OCI-LY3 (cell line): ENCODE measurements at regions not wholly inside any gene's neighbourhood (a gene's known extent, or its start where the extent isn't known, plus 50 kb on each side); places are given as distances from the start of the nearest gene placed in this dataset.

ENCODE experiments used
- H2AFZ ChIP-seq: fragments of 200-600, 300-600 bp; shearing (Covaris generic); 2 replicates; pipeline ENCODE4 v1.6.0; 2014; ENCODE audit warnings: antibody characterized with exemption, low read depth, low read length
- H3K27ac ChIP-seq: fragments of 200-600, 300-600 bp; sonication (generic); 2 replicates; pipeline ENCODE4 v1.5.1; 2014; ENCODE audit warnings: mild to moderate bottlenecking, low read length, moderate library complexity, mixed read lengths
- H3K27me3 ChIP-seq: fragments of 200-600, 300-600 bp; sonication (generic); 2 replicates; pipeline ENCODE4 v1.6.1; 2014; ENCODE audit warnings: low read depth, low read length, mixed read lengths
- H3K36me3 ChIP-seq: fragments of 200-600, 300-600 bp; sonication (generic); replicated peaks from 2 replicates; pipeline ENCODE3; 2014; ENCODE audit warnings: low read depth, low read length, mixed read lengths
- H3K4me1 ChIP-seq: fragments of 300-600, 200-600 bp; sonication (generic); 2 replicates; pipeline ENCODE4 v1.6.1; 2014; ENCODE audit warnings: low read length, mixed read lengths
- H3K4me2 ChIP-seq: fragments of 200-600, 300-600 bp; sonication (generic); 2 replicates; pipeline ENCODE4 v1.6.1; 2014; ENCODE audit warnings: low read length, mixed read lengths
- H3K4me3 ChIP-seq: fragments of 300-600, 200-600 bp; sonication (generic); 2 replicates; pipeline ENCODE4 v1.5.1; 2014; ENCODE audit warnings: antibody characterized with exemption, mild to moderate bottlenecking, low read length, moderate library complexity
- H3K79me2 ChIP-seq: fragments of 300-600, 200-600 bp; shearing (Covaris generic); 2 replicates; pipeline ENCODE4 v1.6.1; 2014; ENCODE audit warnings: mild to moderate bottlenecking, low read length, mixed read lengths
- H3K9ac ChIP-seq: fragments of 300-600, 200-600 bp; shearing (Covaris generic); 2 replicates; pipeline ENCODE4 v1.6.0; 2014; ENCODE audit warnings: mild to moderate bottlenecking, low read length, moderate library complexity
- H3K9me3 ChIP-seq: fragments of 200-600, 300-600 bp; shearing (Covaris generic); 2 replicates; pipeline ENCODE4 v1.6.1; 2014; ENCODE audit warnings: low read length, mixed read lengths; ENCODE audit not compliant: insufficient read depth
- H4K20me1 ChIP-seq: fragments of 200-600, 300-600 bp; sonication (generic); 2 replicates; pipeline ENCODE4 v1.6.1; 2016; ENCODE audit warnings: low read length, mixed read lengths; ENCODE audit not compliant: insufficient read depth
- EZH2phosphoT487 ChIP-seq: fragments of 200-600 bp; shearing (Covaris generic); IDR thresholded peaks from 2 replicates; pipeline ENCODE4 v1.6.1; 2018; ENCODE audit warnings: antibody characterized with exemption, mixed run types, low read depth
- TF ChIP-seq, protein P1 (sequence below): fragments of 200-600, 300-600 bp; sonication (generic); IDR thresholded peaks from 2 replicates; pipeline ENCODE4 v1.5.1; 2014; ENCODE audit warnings: antibody characterized with exemption, low read length, low read depth

DNA sequence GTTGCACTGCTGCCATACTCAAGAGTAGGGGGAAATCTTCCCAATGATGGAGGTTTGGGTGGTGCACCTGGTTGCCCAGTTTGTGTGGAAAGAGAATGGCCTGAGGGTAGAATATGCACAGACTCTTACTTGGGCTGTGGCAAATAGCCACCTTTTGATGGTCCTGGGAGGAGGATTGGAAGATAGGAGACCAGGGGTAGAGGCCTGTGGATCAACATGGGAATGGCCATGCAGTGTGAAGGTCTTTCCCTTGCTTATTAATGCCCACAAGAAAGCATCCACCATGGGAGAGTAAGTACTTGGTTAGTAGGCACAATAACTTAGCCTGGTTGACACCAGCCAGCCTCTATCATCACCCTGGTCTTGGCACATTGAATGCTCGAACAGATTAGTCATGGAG, 156.8 kb upstream of the LEF1 start:
- no peak for TF ChIP-seq EZH2phosphoT487
- TF ChIP-seq, protein P1, sequence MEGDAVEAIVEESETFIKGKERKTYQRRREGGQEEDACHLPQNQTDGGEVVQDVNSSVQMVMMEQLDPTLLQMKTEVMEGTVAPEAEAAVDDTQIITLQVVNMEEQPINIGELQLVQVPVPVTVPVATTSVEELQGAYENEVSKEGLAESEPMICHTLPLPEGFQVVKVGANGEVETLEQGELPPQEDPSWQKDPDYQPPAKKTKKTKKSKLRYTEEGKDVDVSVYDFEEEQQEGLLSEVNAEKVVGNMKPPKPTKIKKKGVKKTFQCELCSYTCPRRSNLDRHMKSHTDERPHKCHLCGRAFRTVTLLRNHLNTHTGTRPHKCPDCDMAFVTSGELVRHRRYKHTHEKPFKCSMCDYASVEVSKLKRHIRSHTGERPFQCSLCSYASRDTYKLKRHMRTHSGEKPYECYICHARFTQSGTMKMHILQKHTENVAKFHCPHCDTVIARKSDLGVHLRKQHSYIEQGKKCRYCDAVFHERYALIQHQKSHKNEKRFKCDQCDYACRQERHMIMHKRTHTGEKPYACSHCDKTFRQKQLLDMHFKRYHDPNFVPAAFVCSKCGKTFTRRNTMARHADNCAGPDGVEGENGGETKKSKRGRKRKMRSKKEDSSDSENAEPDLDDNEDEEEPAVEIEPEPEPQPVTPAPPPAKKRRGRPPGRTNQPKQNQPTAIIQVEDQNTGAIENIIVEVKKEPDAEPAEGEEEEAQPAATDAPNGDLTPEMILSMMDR, result no peak
- no peaks in the 10 kb centered on the region for H3K27me3 ChIP-seq
- H3K27ac ChIP-seq, result no peak overlapping the region
- H3K9ac ChIP-seq, result no peak overlapping the region
- no peak overlapping the region for H2AFZ ChIP-seq
- H3K9me3 ChIP-seq, result no peaks in the 10 kb centered on the region
- peaks cover 56% of the 10 kb centered on the region for H3K4me1 ChIP-seq
- no peaks in the 10 kb centered on the region for H3K79me2 ChIP-seq
- no peaks in the 10 kb centered on the region for H3K36me3 ChIP-seq
- H4K20me1 ChIP-seq, result no peaks in the 10 kb centered on the region
- no peak overlapping the region for H3K4me3 ChIP-seq
- H3K4me2 ChIP-seq, result no peak overlapping the region

DNA sequence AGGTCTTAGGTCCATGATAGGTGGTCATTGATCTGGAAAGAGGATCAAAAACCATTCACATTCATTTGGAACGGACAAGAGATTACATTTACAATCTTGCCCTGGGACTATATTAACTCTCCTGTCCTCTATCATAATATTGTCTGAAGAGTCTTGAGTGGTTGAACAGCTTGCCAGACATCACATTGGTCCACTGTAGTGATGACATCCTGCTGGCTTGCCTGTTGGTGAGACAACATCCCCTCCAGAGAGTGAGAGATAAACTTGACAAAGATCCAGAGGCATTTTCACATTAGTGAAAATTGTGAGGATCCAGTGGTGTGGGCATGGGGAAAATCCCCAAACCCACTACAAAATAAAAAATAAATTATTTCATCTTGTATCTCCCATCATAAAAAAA, 155.7 kb upstream of the LEF1 start:
- Histone ChIP-seq H3K4me1 (peaks cover 58% of the 10 kb centered on the region), H3K9ac (no peak overlapping the region), H2AFZ (no peak overlapping the region), H3K27me3 (no peaks in the 10 kb centered on the region), H3K27ac (no peak overlapping the region), H3K9me3 (no peaks in the 10 kb centered on the region), H4K20me1 (no peaks in the 10 kb centered on the region), H3K4me2 (peak overlapping the region; percentile 12; the same call in 1 of the 2 replicates), H3K4me3 (no peak overlapping the region), H3K36me3 (no peaks in the 10 kb centered on the region), H3K79me2 (no peaks in the 10 kb centered on the region)
- TF ChIP-seq, protein P1, result no peak
- no peak for TF ChIP-seq EZH2phosphoT487

DNA sequence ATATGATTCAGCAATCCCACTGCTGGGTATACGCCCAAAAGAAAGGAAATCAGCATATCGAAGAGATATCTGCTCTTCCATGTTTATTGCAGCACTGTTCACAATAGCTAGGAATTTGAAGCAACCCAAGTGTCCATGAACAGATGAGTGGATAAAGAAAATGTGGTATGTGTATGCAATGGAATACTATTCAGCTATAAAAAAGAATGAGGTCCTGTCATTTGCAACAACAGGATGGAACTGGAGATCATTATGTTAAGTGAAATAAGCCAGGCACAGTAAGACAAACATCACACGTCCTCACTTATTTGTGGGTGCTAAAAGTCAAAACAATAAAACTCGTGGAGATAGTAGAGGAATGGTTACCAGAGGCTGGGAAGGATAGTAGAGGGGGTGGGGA, 153.8 kb upstream of the LEF1 start:
- TF ChIP-seq EZH2phosphoT487, result no peak
- TF ChIP-seq, protein P1, result no peak
- H4K20me1 ChIP-seq, result no peaks in the 10 kb centered on the region
- H3K27me3 ChIP-seq, result no peaks in the 10 kb centered on the region
- H3K4me2 ChIP-seq, result no peak overlapping the region
- no peak overlapping the region for H3K9ac ChIP-seq
- H3K79me2 ChIP-seq, result no peaks in the 10 kb centered on the region
- no peaks in the 10 kb centered on the region for H3K9me3 ChIP-seq
- H3K27ac ChIP-seq, result no peak overlapping the region
- no peaks in the 10 kb centered on the region for H3K36me3 ChIP-seq
- H3K4me1 ChIP-seq, result peaks cover 39% of the 10 kb centered on the region
- no peak overlapping the region for H2AFZ ChIP-seq
- H3K4me3 ChIP-seq, result no peak overlapping the region

DNA sequence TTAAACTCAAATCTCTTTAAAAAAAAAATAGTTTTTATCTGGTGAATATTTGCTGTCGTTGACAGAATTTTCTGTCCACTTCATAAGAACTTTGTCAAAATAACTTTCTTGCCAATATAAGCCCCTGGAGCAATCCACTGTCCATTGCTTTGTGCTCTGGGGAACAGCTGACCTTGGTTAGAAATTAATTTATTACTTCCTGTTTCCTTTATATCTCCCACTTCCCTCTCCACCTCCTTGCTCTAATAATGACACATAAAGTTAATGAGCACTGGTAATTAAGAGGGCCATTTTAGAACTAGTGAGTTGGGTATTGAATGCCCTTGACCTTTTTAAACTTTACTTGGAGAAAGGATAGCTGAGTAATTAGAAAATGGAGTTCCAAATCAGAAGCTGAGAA, 151.3 kb upstream of the LEF1 start:
- no peaks in the 10 kb centered on the region for H3K79me2 ChIP-seq
- peaks cover 40% of the 10 kb centered on the region for H3K4me1 ChIP-seq
- H3K9me3 ChIP-seq, result no peaks in the 10 kb centered on the region
- H3K9ac ChIP-seq, result no peak overlapping the region
- no peak overlapping the region for H3K4me3 ChIP-seq
- peak overlapping the region; percentile 73; the same call in 1 of the 2 replicates for H2AFZ ChIP-seq
- H3K27me3 ChIP-seq, result no peaks in the 10 kb centered on the region
- no peaks in the 10 kb centered on the region for H4K20me1 ChIP-seq
- TF ChIP-seq EZH2phosphoT487, result no peak
- TF ChIP-seq, protein P1, result no peak
- no peak overlapping the region for H3K27ac ChIP-seq
- H3K4me2 ChIP-seq, result peak overlapping the region; percentile 29; the same call in 1 of the 2 replicates
- no peaks in the 10 kb centered on the region for H3K36me3 ChIP-seq
